Stomach (tissue), 8 donors: ENCODE measurements at regions not wholly inside any gene's neighbourhood (a gene's known extent, or its start where the extent isn't known, plus 50 kb on each side); places are given as distances from the start of the nearest gene placed in this dataset.

Experiments
- DNase-seq, 2 donors: peaks; one replicate each; pipeline versions ENCODE4 v3.0.0 to v3.0.0-alpha.2; 2013 to 2019
- H3K27ac ChIP-seq, 5 donors: fragments of 200-600 bp in 4 of 5; sonication (generic) in 4 of 5; one replicate each; pipeline ENCODE4 v1.5.1; 2013 to 2019; ENCODE audit warnings: mild to moderate bottlenecking in 1 of 5, moderate library complexity in 1 of 5
- H3K27me3 ChIP-seq, 3 donors: fragments of 200-600 bp; sonication (generic); one replicate each; pipeline ENCODE4 v1.5.1; 2017 to 2019; ENCODE audit warnings: mixed run types in 1 of 3
- H3K36me3 ChIP-seq, 4 donors: fragments of 200-600 bp; sonication (generic); 1 replicate in 3 of 4; 2 replicates in 1 of 4; pipeline ENCODE4 v1.5.1; 2016 to 2019
- H3K4me1 ChIP-seq, 4 donors: fragments of 200-600 bp; sonication (generic); one replicate each; pipeline ENCODE4 v1.5.1; 2016 to 2019
- H3K4me3 ChIP-seq, 4 donors: fragments of 200-600 bp; sonication (generic) in 3 of 4; one replicate each; pipeline ENCODE4 v1.5.1; 2016 to 2019; ENCODE audit warnings: mild to moderate bottlenecking in 1 of 4
- H3K9me3 ChIP-seq, 4 donors: fragments of 200-600 bp; sonication (generic); one replicate each; pipeline ENCODE4 v1.5.1; 2016 to 2019
- CTCF ChIP-seq, 7 experiments: fragments of 450-650 bp in 4 of 7; fragments of 200-600 bp in 3 of 7; sonication (generic) in 3 of 7; IDR thresholded peaks; one replicate each; pipeline ENCODE4 v1.5.1; 2016 to 2019; ENCODE audit warnings: antibody characterized with exemption in 7 of 7, control low read depth in 2 of 7, mild to moderate bottlenecking in 1 of 7
- EP300 ChIP-seq: sonication (generic); formaldehyde crosslinking; IDR thresholded peaks from one replicate; pipeline ENCODE4 v1.6.1; 2017; ENCODE audit warnings: antibody characterized with exemption
- POLR2A ChIP-seq, 4 donors: fragments of 450-650 bp; IDR thresholded peaks; one replicate each; pipeline ENCODE4 v1.6.1; 2016; ENCODE audit warnings: antibody characterized with exemption in 4 of 4, control low read depth in 2 of 4, mild to moderate bottlenecking in 1 of 4, moderate library complexity in 1 of 4
- POLR2AphosphoS5 ChIP-seq, 3 donors: sonication (generic); formaldehyde crosslinking; IDR thresholded peaks; one replicate each; pipeline ENCODE4 v1.6.1; 2016; ENCODE audit warnings: antibody characterized with exemption in 3 of 3
- WGBS, 5 donors: extraction: QIAGEN DNeasy Blood & Tissue Kit in 3 of 5; methylation state at CpG; one replicate each; pipeline versions ENCODE4 v1.1.5 to v1.1.7; 2013 to 2018; 5-methylcytosine and 5-hydroxymethylcytosine counted together
- intact Hi-C: fragments of 100-400 bp; cut with DNase I; formaldehyde crosslinking; loops from one replicate; pipeline ENCODE4 v1.15.1; 2023; ENCODE audit warnings: low total_unique reads
- donor health status: healthy with polysubstance abuse.
- donor health status: Bipolar disorder and iron deficiency.
- donor health status: healthy.

GRCh38 chr21:18970416-18970815 is 566.8 kb upstream of the TMPRSS15 start:
- TF ChIP-seq EP300 (no peak), POLR2AphosphoS5 (IDR thresholded peaks at IDR 0.05) (no peak), CTCF (IDR thresholded peaks at IDR 0.05) (no peak), POLR2A (IDR thresholded peaks at IDR 0.05) (no peak)
- Histone ChIP-seq H3K36me3 (no peaks in the 10 kb centered on the region), H3K27ac (no peak overlapping the region), H3K27me3 (no peaks in the 10 kb centered on the region), H3K4me3 (no peak overlapping the region), H3K9me3 (no peaks in the 10 kb centered on the region), H3K4me1 (peaks cover 0 to 3% (median 0%) of the 10 kb centered on the region in 4 donors)
- intact Hi-C loops, result no loop called here
- WGBS, 5 donors, result 68 to 85% (median 81%) methylated on average over 1 of the region's 1 CpG
- DNase-seq, result no peak

- Histone ChIP-seq H3K27me3 (no peaks in the 10 kb centered on the region), H3K36me3 (no peaks in the 10 kb centered on the region), H3K4me1 (peaks cover 0 to 3% (median 0%) of the 10 kb centered on the region in 4 donors), H3K4me3 (no peak overlapping the region), H3K9me3 (no peaks in the 10 kb centered on the region), H3K27ac (no peak overlapping the region)
- DNase-seq, result no peak
- TF ChIP-seq POLR2A (IDR thresholded peaks at IDR 0.05) (no peak), CTCF (IDR thresholded peaks at IDR 0.05) (no peak), POLR2AphosphoS5 (IDR thresholded peaks at IDR 0.05) (no peak)
- intact Hi-C loops, result no loop called here
- 3 to 26% (median 4%) methylated on average over 1 of the region's 1 CpG for WGBS, 5 donors
Observed at GRCh38 chr21:18970941-18971340, 567.4 kb upstream of the TMPRSS15 start.

- DNase-seq, result no peak
- Histone ChIP-seq H3K36me3 (no peaks in the 10 kb centered on the region), H3K9me3 (peaks cover 0 to 15% (median 0%) of the 10 kb centered on the region in 4 donors), H3K27ac (no peak overlapping the region), H3K4me1 (no peaks in the 10 kb centered on the region), H3K4me3 (no peak overlapping the region), H3K27me3 (no peaks in the 10 kb centered on the region)
- intact Hi-C loops, result no loop called here
- no peak for TF ChIP-seq CTCF (IDR thresholded peaks at IDR 0.05)
- TF ChIP-seq POLR2A (IDR thresholded peaks at IDR 0.05), result no peak
- TF ChIP-seq POLR2AphosphoS5 (IDR thresholded peaks at IDR 0.05), result no peak
- no peak for TF ChIP-seq EP300
Observed at GRCh38 chr21:18985584-18985983, 582.0 kb upstream of the TMPRSS15 start.

- Histone ChIP-seq H3K27me3 (no peaks in the 10 kb centered on the region), H3K36me3 (no peaks in the 10 kb centered on the region), H3K4me3 (no peak overlapping the region), H3K4me1 (no peaks in the 10 kb centered on the region), H3K27ac (no peak overlapping the region), H3K9me3 (peaks cover 0 to 15% (median 0%) of the 10 kb centered on the region in 4 donors)
- intact Hi-C loops, result no loop called here
- peak in 1 of 2 donors; percentile 3 for DNase-seq
- TF ChIP-seq POLR2A (IDR thresholded peaks at IDR 0.05) (no peak), CTCF (IDR thresholded peaks at IDR 0.05) (no peak), EP300 (no peak), POLR2AphosphoS5 (IDR thresholded peaks at IDR 0.05) (no peak)
- WGBS, 5 donors, result 35 to 52% (median 41%) methylated on average over 4 of the region's 4 CpGs
Observed at GRCh38 chr21:18986197-18986596, 582.6 kb upstream of the TMPRSS15 start.
